ENCODE measurements at regions not wholly inside any gene's neighbourhood (a gene's known extent, or its start where the extent isn't known, plus 50 kb on each side); places are given as distances from the start of the nearest gene placed in this dataset.

DNA sequence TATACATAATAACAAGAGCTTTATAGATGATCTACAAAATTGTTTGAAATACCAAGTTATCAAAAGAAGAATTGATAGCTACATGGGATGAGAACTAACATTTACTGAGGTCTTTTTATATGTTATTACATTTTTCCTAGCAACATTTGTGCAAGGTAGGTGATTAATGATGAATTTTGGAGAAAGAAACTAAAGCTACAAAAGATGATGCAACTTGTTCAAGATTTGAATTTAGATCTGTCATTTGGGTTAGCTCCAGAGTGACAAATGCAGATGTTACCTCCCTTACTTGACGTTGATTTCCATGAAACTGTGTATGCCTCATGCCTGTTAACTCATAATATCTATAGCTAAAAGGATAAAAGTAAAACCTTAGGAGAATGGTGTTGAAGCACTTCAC is 84.5 kb upstream of the EYA4 start:
- ChIA-PET CTCF (interaction anchor here (1.2 kb wide), 1 partner anchor 28 kb away, joined by 3 read pairs; no protein-coding TSS in a partner anchor), POLR2A (no interaction called here)
- DNase-seq (ENCODE audit: extremely low spot score) = no peak
- TF ChIP-seq, protein P1, sequence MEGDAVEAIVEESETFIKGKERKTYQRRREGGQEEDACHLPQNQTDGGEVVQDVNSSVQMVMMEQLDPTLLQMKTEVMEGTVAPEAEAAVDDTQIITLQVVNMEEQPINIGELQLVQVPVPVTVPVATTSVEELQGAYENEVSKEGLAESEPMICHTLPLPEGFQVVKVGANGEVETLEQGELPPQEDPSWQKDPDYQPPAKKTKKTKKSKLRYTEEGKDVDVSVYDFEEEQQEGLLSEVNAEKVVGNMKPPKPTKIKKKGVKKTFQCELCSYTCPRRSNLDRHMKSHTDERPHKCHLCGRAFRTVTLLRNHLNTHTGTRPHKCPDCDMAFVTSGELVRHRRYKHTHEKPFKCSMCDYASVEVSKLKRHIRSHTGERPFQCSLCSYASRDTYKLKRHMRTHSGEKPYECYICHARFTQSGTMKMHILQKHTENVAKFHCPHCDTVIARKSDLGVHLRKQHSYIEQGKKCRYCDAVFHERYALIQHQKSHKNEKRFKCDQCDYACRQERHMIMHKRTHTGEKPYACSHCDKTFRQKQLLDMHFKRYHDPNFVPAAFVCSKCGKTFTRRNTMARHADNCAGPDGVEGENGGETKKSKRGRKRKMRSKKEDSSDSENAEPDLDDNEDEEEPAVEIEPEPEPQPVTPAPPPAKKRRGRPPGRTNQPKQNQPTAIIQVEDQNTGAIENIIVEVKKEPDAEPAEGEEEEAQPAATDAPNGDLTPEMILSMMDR (IDR thresholded peaks at IDR 0.05; ENCODE audit: control extremely low read depth, extremely low read depth, low read depth, missing control alignments) = no peak

DNA sequence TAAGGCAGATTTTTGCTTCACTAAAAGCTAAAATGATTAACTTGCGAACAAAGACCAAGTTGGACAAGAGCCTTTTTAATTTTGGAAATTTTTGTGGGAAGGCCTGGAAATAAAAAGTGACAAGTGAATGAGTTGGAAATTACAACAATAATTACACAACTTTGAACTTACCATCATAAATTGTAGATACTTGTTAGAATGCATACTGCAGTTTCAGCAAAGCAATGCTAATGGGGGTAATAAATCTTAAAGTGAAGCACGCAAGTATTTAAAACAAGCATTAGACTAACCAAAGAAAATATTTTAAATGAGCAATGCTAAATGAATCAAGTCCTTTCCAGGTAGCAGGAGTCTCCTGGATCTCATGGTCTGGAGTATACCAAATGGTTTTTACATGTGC is 83.2 kb upstream of the EYA4 start:
- ChIA-PET CTCF (interaction anchor here (0.9 kb wide), 1 partner anchor 9 kb away, joined by 3 read pairs; no protein-coding TSS in a partner anchor), POLR2A (no interaction called here)
- TF ChIP-seq, protein P1 (IDR thresholded peaks at IDR 0.05; ENCODE audit: control extremely low read depth, extremely low read depth, low read depth, missing control alignments) = no peak
- no peak for DNase-seq (ENCODE audit: extremely low spot score)

DNA sequence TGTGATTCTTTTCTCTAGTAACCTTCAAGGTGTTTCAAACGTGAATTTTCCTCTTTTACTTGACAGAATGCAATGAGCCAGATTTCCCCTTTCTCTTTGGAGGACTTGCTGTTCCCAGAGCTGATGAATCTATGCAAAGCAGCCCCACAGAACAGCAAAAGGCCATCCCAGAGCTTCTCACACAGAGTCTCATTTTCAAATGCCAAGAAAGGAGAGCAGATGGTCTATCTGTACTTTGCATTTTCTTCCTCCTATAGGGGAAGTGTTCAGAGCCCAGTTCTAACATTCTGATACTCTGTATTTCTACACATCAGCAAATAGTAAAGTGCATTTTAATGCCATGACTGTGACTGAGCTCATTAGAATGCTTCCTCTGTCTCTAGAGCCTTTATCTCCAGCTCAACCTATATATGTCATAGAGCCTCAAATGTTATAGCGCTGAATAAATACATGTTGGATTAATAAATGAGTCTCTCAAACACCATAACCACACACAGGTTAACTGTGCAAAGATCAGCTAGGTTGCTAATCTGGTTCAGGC is 81.8 kb upstream of the EYA4 start:
- CTCF ChIA-PET = interaction anchor here (1.6 to 2.4 kb wide), 2 partner anchors 11 to 26 kb away, joined by 6 to 9 read pairs; no protein-coding TSS in a partner anchor
- POLR2A ChIA-PET = no interaction called here
- TF ChIP-seq, protein P1 (IDR thresholded peaks at IDR 0.05; ENCODE audit: control extremely low read depth, extremely low read depth, low read depth, missing control alignments) = no peak
- no peak for DNase-seq (ENCODE audit: extremely low spot score)

DNA sequence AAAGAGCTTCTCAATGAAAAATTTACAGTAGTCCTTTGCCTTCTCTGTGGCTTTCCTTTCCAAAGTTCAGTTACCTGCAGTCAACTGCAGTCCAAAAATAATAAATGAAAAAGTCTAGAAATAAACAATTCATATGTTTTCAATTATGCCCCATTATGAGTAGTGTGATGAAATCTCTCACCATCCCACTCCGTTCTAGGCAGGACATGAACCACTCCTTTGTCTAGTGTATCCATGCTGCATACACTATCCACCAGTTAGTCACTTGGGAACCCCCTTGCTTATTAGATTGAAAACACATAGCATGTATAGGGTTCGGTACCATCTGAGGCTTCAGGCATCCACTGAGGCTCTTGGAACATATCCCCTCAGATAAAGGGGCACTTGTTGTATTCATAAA is 80.6 kb upstream of the EYA4 start:
- TF ChIP-seq, protein P1 (IDR thresholded peaks at IDR 0.05; ENCODE audit: control extremely low read depth, extremely low read depth, low read depth, missing control alignments) = no peak
- POLR2A ChIA-PET = no interaction called here
- no peak for DNase-seq (ENCODE audit: extremely low spot score)
- CTCF ChIA-PET = interaction anchor here (2.4 kb wide), 1 partner anchor 10 kb away, joined by 9 read pairs; no protein-coding TSS in a partner anchor

DNA sequence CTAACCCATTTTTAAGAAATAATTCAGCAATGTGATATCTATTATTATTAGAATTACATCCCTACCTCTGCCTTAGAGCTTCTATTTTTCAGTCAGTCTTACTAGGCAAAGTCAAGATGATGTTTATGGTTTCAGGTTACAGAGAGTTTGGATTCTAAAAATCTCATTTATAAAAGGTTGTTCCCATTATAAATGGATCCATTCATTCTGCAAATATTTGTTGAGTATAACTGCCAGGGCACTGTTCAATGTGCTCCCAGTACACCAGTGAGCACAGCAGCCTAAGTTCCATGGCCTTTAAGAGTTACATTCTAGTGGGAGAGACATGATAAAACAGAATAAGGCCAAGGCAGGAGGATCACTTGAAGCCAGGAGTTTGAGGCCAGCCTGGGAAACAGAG is 75.9 kb upstream of the EYA4 start:
- DNase-seq (ENCODE audit: extremely low spot score) = no peak
- ChIA-PET CTCF (interaction anchor here (1.1 to 1.2 kb wide), 2 partner anchors 10 to 19 kb away, joined by 3 to 4 read pairs; no protein-coding TSS in a partner anchor), POLR2A (no interaction called here)
- TF ChIP-seq, protein P1 (IDR thresholded peaks at IDR 0.05; ENCODE audit: control extremely low read depth, extremely low read depth, low read depth, missing control alignments) = no peak

DNA sequence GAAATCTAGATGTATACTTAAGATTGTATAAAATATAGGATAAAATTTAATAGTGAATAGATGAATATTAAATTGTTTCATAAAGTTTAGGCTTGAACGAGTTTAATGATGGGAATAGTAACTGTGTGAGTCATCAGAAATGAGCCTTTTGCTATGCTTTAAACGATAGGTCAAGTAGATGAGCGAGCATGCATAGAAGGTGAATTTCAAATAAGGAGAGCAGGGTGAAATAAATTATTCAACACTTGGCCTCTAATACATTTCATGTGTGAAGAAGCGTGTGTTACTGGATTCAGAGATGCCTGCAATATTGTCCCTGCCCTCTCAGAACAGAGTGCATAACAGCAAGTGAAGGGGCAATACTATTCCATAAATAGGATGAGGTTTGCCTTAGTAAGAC is 74.4 kb upstream of the EYA4 start:
- no peak for DNase-seq (ENCODE audit: extremely low spot score)
- TF ChIP-seq, protein P1 (IDR thresholded peaks at IDR 0.05; ENCODE audit: control extremely low read depth, extremely low read depth, low read depth, missing control alignments) = no peak
- ChIA-PET POLR2A (no interaction called here), CTCF (interaction anchor here (1.0 kb wide), 1 partner anchor 9 kb away, joined by 3 read pairs; no protein-coding TSS in a partner anchor)

Measured in GM10248 (cell line).